Liver (tissue), 8 donors: ENCODE measurements at regions not wholly inside any gene's neighbourhood (a gene's known extent, or its start where the extent isn't known, plus 50 kb on each side); places are given as distances from the start of the nearest gene placed in this dataset.

ENCODE experiments used
- DNase-seq: peaks from one replicate; pipeline ENCODE4 v3.0.0-alpha.2; 2017; ENCODE audit warnings: low spot score
- H3K27ac ChIP-seq, 2 donors: one replicate each; pipeline ENCODE4 v1.7.0; 2013; ENCODE audit warnings: inconsistent platforms in 2 of 2, low read length in 2 of 2, control low read depth in 1 of 2, low read depth in 1 of 2, mild to moderate bottlenecking in 1 of 2
- H3K27me3 ChIP-seq, 4 donors: one replicate each; pipeline versions ENCODE4 v1.6.1 to v1.7.0; 2013; ENCODE audit warnings: low read length in 3 of 4, inconsistent platforms in 1 of 4, mild to moderate bottlenecking in 1 of 4, moderate library complexity in 1 of 4; ENCODE audit not compliant: control insufficient read depth in 4 of 4, insufficient read depth in 4 of 4
- H3K36me3 ChIP-seq, 4 donors: one replicate each; pipeline versions ENCODE4 v1.6.1 to v1.7.0; 2013; ENCODE audit warnings: low read length in 3 of 4, mild to moderate bottlenecking in 3 of 4, low read depth in 1 of 4, moderate library complexity in 1 of 4; ENCODE audit not compliant: control insufficient read depth in 4 of 4, insufficient read depth in 3 of 4
- H3K4me1 ChIP-seq, 4 donors: one replicate each; pipeline versions ENCODE4 v1.6.1 to v1.7.0; 2013; ENCODE audit warnings: low read length in 3 of 4, mild to moderate bottlenecking in 3 of 4, moderate library complexity in 1 of 4; ENCODE audit not compliant: control insufficient read depth in 4 of 4, insufficient read depth in 4 of 4
- H3K4me3 ChIP-seq, 3 donors: one replicate each; pipeline versions ENCODE4 v1.6.1 to v1.7.0; 2013; ENCODE audit warnings: low read length in 3 of 3, control low read depth in 1 of 3, low read depth in 1 of 3, mild to moderate bottlenecking in 1 of 3
- H3K9ac ChIP-seq, 2 donors: one replicate each; pipeline ENCODE4 v1.7.0; 2013; ENCODE audit warnings: low read length in 2 of 2, mild to moderate bottlenecking in 2 of 2, moderate library complexity in 2 of 2, control low read depth in 1 of 2, low read depth in 1 of 2
- H3K9me3 ChIP-seq, 4 donors: one replicate each; pipeline versions ENCODE4 v1.6.1 to v1.7.0; 2013; ENCODE audit warnings: low read length in 3 of 4; ENCODE audit not compliant: control insufficient read depth in 4 of 4
- EGR1 ChIP-seq, 2 donors: IDR thresholded peaks; 2 replicates each; pipeline ENCODE4 v1.6.1; 2016 to 2018; ENCODE audit warnings: antibody characterized with exemption in 2 of 2, low read depth in 2 of 2
- FOXA1 ChIP-seq: IDR thresholded peaks from 2 replicates; pipeline ENCODE4 v1.6.1; 2016; ENCODE audit warnings: antibody characterized with exemption
- FOXA2 ChIP-seq: IDR thresholded peaks from 2 replicates; pipeline ENCODE4 v1.6.1; 2016; ENCODE audit warnings: antibody characterized with exemption
- GABPA ChIP-seq, 2 donors: IDR thresholded peaks in 1 of 2; conservative IDR thresholded peaks in 1 of 2; 2 replicates each; pipeline ENCODE4 v1.6.1; 2016; ENCODE audit warnings: antibody characterized with exemption in 2 of 2, mild to moderate bottlenecking in 1 of 2, moderate library complexity in 1 of 2
- HNF4G ChIP-seq: IDR thresholded peaks from 2 replicates; pipeline ENCODE4 v1.6.1; 2016; ENCODE audit warnings: antibody characterized with exemption
- JUND ChIP-seq, 2 donors: IDR thresholded peaks; 2 replicates each; pipeline ENCODE4 v1.6.1; 2016; ENCODE audit warnings: antibody characterized with exemption in 2 of 2
- MAX ChIP-seq: IDR thresholded peaks from 2 replicates; pipeline ENCODE4 v1.6.1; 2016; ENCODE audit warnings: antibody characterized with exemption
- NR2F2 ChIP-seq: IDR thresholded peaks from 2 replicates; pipeline ENCODE4 v1.6.1; 2016; ENCODE audit warnings: antibody characterized with exemption
- RAD21 ChIP-seq, 2 donors: IDR thresholded peaks; 2 replicates each; pipeline ENCODE4 v1.6.1; 2016; ENCODE audit warnings: antibody characterized with exemption in 2 of 2, mild to moderate bottlenecking in 2 of 2
- REST ChIP-seq: IDR thresholded peaks from 2 replicates; pipeline ENCODE4 v1.6.1; 2016; ENCODE audit warnings: antibody characterized with exemption, mild to moderate bottlenecking
- RXRA ChIP-seq, 2 donors: IDR thresholded peaks; 2 replicates each; pipeline ENCODE4 v1.6.1; 2017 to 2018; ENCODE audit warnings: antibody characterized with exemption in 2 of 2, mild to moderate bottlenecking in 1 of 2
- SP1 ChIP-seq: IDR thresholded peaks from 2 replicates; pipeline ENCODE4 v1.6.1; 2018; ENCODE audit warnings: antibody characterized with exemption, mild to moderate bottlenecking
- TAF1 ChIP-seq: conservative IDR thresholded peaks from 2 replicates; pipeline ENCODE4 v1.6.1; 2016; ENCODE audit warnings: antibody characterized with exemption, mild to moderate bottlenecking
- YY1 ChIP-seq: IDR thresholded peaks from 2 replicates; pipeline ENCODE4 v1.6.1; 2016; ENCODE audit warnings: antibody characterized with exemption, mild to moderate bottlenecking
- ZBTB33 ChIP-seq: IDR thresholded peaks from 2 replicates; pipeline ENCODE4 v1.6.1; 2016; ENCODE audit warnings: antibody characterized with exemption
- WGBS: extraction: QIAGEN DNeasy Blood & Tissue Kit; methylation state at CpG from one replicate; pipeline ENCODE4 v1.1.7; 2013; 5-methylcytosine and 5-hydroxymethylcytosine counted together
- TF ChIP-seq, protein P1 (sequence below): IDR thresholded peaks from 2 replicates; pipeline ENCODE4 v1.6.1; 2016; ENCODE audit warnings: antibody characterized with exemption
- TF ChIP-seq, protein P2 (sequence below): fragments of 150-350 bp; IDR thresholded peaks from 2 replicates; pipeline ENCODE4 v1.5.1; 2017; ENCODE audit warnings: improper control_type of control experiment, low read depth, low read length; ENCODE audit not compliant: missing input control
- donor health status: healthy.
- donor health status: healthy.
- donor health status: healthy.
- donor health status: healthy.
- donor health status: healthy.

- Histone ChIP-seq H3K4me1 (no peaks in the 10 kb centered on the region), H3K9ac (no peak overlapping the region), H3K9me3 (no peaks in the 10 kb centered on the region), H3K27ac (no peak overlapping the region), H3K36me3 (no peaks in the 10 kb centered on the region), H3K4me3 (no peak overlapping the region), H3K27me3 (peaks cover 0 to 22% (median 0%) of the 10 kb centered on the region in 4 donors)
- no peak for TF ChIP-seq HNF4G
- no peak for TF ChIP-seq TAF1
- TF ChIP-seq YY1: no peak
- no peak for TF ChIP-seq RXRA (IDR thresholded peaks at IDR 0.05)
- TF ChIP-seq GABPA (IDR thresholded peaks at IDR 0.05 in 1 of 2, conservative IDR thresholded peaks at IDR 0.05 in 1 of 2): no peak
- no peak for TF ChIP-seq SP1
- no peak for TF ChIP-seq FOXA1
- TF ChIP-seq, protein P1, sequence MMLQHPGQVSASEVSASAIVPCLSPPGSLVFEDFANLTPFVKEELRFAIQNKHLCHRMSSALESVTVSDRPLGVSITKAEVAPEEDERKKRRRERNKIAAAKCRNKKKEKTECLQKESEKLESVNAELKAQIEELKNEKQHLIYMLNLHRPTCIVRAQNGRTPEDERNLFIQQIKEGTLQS: no peak
- no peak for TF ChIP-seq JUND (IDR thresholded peaks at IDR 0.05)
- WGBS: 69% methylated on average over 6 of the region's 6 CpGs
- no peak for DNase-seq
Observed at GRCh38 chr16:73339821-73340220, 291.9 kb upstream of the ZFHX3 start.

DNA sequence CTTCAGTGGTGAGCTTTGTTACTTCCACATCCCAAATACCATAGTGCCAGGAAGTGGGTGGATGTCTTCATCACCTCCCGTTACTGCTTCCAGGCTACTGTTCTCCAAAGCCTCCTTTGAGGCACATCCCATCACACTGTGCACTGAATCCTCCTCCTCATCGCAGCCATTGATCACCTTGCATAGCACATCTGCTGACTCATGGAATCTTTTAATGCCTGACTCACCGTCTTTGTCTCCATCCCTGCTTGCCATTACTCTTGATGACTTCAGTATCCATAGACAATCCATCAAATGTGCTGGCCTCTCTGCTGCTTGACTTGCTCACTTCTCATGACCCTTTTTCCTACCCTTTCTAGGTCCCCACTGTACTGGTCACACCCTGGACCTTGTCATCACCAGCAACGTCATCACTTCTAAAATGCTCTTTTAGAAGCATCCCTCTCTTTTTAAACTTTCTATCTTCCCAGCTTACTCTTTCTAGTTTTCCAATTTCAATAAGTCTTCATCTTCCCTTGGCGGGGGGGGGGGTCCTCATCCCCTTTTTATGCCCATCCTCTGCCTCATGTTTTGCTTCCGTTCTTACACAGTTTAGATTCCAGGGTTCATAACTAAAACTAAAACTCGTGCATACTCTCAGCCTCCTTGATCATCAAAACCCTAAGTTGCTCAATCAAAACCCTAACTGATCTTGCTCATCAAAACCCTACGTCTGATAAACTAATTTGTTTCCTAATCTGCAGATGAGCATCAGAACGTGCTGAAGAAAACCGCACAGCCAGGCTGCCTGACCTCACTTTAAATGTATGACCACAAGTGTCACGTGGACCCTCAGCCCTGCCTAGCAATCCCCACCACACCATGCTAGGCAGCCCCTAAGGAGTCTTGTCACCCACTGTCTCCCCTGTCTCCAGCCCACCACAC lies 289.7 kb upstream of the ZFHX3 start:
- Histone ChIP-seq H3K4me3 (no peak overlapping the region), H3K36me3 (no peaks in the 10 kb centered on the region), H3K27me3 (peaks cover 0 to 30% (median 0%) of the 10 kb centered on the region in 4 donors), H3K9ac (no peak overlapping the region), H3K4me1 (no peaks in the 10 kb centered on the region), H3K9me3 (no peaks in the 10 kb centered on the region), H3K27ac (no peak overlapping the region)
- WGBS: 75% methylated on average over 11 of the region's 11 CpGs
- TF ChIP-seq NR2F2: no peak
- no peak for DNase-seq

- Histone ChIP-seq H3K9me3 (no peaks in the 10 kb centered on the region), H3K9ac (no peak overlapping the region), H3K27ac (no peak overlapping the region), H3K36me3 (no peaks in the 10 kb centered on the region), H3K4me1 (no peaks in the 10 kb centered on the region), H3K27me3 (peaks cover 0 to 11% (median 0%) of the 10 kb centered on the region in 4 donors), H3K4me3 (no peak overlapping the region)
- 82% methylated on average over 16 of the region's 16 CpGs for WGBS
- DNase-seq: no peak
- TF ChIP-seq MAX: no peak
- no peak for TF ChIP-seq TAF1
- TF ChIP-seq FOXA2: no peak
- no peak for TF ChIP-seq GABPA (IDR thresholded peaks at IDR 0.05 in 1 of 2, conservative IDR thresholded peaks at IDR 0.05 in 1 of 2)
- TF ChIP-seq, protein P2, sequence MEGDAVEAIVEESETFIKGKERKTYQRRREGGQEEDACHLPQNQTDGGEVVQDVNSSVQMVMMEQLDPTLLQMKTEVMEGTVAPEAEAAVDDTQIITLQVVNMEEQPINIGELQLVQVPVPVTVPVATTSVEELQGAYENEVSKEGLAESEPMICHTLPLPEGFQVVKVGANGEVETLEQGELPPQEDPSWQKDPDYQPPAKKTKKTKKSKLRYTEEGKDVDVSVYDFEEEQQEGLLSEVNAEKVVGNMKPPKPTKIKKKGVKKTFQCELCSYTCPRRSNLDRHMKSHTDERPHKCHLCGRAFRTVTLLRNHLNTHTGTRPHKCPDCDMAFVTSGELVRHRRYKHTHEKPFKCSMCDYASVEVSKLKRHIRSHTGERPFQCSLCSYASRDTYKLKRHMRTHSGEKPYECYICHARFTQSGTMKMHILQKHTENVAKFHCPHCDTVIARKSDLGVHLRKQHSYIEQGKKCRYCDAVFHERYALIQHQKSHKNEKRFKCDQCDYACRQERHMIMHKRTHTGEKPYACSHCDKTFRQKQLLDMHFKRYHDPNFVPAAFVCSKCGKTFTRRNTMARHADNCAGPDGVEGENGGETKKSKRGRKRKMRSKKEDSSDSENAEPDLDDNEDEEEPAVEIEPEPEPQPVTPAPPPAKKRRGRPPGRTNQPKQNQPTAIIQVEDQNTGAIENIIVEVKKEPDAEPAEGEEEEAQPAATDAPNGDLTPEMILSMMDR: no peak
- TF ChIP-seq ZBTB33: no peak
- TF ChIP-seq FOXA1: no peak
- no peak for TF ChIP-seq HNF4G
- TF ChIP-seq EGR1 (IDR thresholded peaks at IDR 0.05; ENCODE audit: low read depth in 2 of 2): no peak
- no peak for TF ChIP-seq YY1
- TF ChIP-seq RXRA (IDR thresholded peaks at IDR 0.05): no peak
- TF ChIP-seq SP1: no peak
- no peak for TF ChIP-seq NR2F2
- TF ChIP-seq RAD21 (IDR thresholded peaks at IDR 0.05): no peak
- no peak for TF ChIP-seq REST
- TF ChIP-seq JUND (IDR thresholded peaks at IDR 0.05): no peak
Observed at GRCh38 chr16:73329358-73330286, 281.7 kb upstream of the ZFHX3 start.
